T-helper 17 cell (primary cell): ENCODE measurements at regions not wholly inside any gene's neighbourhood (a gene's known extent, or its start where the extent isn't known, plus 50 kb on each side); places are given as distances from the start of the nearest gene placed in this dataset.
"Not testable (repeated sequence)": the region's sequence is repeated elsewhere in the genome, so short reads cannot be mapped to it uniquely, and the experiment has no call there.

Source experiments
- ATAC-seq: fragments of 150-1000 bp; cut with Tn5 transposase; 2 replicates; pipeline ENCODE4 v1.10.0; 2021; ENCODE audit warnings: mild to moderate bottlenecking, moderate library complexity
- DNase-seq, 3 donors: peaks; one replicate each; pipeline versions ENCODE4 v3.0.0 to v3.0.0-alpha.2; 2020 to 2021
- H3K9me3 ChIP-seq: one replicate; pipeline ENCODE4 v1.7.0; 2013; ENCODE audit warnings: low read length, mild to moderate bottlenecking; ENCODE audit not compliant: control insufficient read depth, poor library complexity, severe bottlenecking
- H3K27ac Mint-ChIP-seq: one replicate; pipeline ENCODE4 v1.8.0; 2022; ENCODE audit warnings: mild to moderate bottlenecking, moderate library complexity, mixed read lengths
- H3K27me3 Mint-ChIP-seq: one replicate; pipeline ENCODE4 v1.8.0; 2022; ENCODE audit warnings: mixed read lengths
- H3K36me3 Mint-ChIP-seq: one replicate; pipeline ENCODE4 v1.8.0; 2022; ENCODE audit warnings: low read depth, mixed read lengths
- H3K4me1 Mint-ChIP-seq: one replicate; pipeline ENCODE4 v1.8.0; 2022; ENCODE audit warnings: mild to moderate bottlenecking, mixed read lengths
- H3K4me3 Mint-ChIP-seq: one replicate; pipeline ENCODE4 v1.8.0; 2022; ENCODE audit warnings: mild to moderate bottlenecking, moderate library complexity, mixed read lengths

- Mint-ChIP-seq H3K4me3 (peak overlapping the region; percentile 9), H3K27me3 (no peaks in the 10 kb centered on the region), H3K27ac (no peak overlapping the region), H3K4me1 (no peaks in the 10 kb centered on the region), H3K36me3 (no peaks in the 10 kb centered on the region)
- DNase-seq = no peak
- no peaks in the 10 kb centered on the region for H3K9me3 ChIP-seq
- ATAC-seq = no peak
Measured at GRCh38 chr16:77093999-77094398, 97.0 kb upstream of the MON1B start.

- no peak overlapping the region for H3K4me3 Mint-ChIP-seq
- no peak for DNase-seq
- H3K27me3 Mint-ChIP-seq = peaks cover 4% of the 10 kb centered on the region
- H3K36me3 Mint-ChIP-seq = no peaks in the 10 kb centered on the region
- ATAC-seq = no peak
- peaks cover 2% of the 10 kb centered on the region for H3K4me1 Mint-ChIP-seq
- H3K27ac Mint-ChIP-seq = no peak overlapping the region
- H3K9me3 ChIP-seq = no peaks in the 10 kb centered on the region
Measured at GRCh38 chr16:77111056-77111565, 79.9 kb upstream of the MON1B start.

DNA sequence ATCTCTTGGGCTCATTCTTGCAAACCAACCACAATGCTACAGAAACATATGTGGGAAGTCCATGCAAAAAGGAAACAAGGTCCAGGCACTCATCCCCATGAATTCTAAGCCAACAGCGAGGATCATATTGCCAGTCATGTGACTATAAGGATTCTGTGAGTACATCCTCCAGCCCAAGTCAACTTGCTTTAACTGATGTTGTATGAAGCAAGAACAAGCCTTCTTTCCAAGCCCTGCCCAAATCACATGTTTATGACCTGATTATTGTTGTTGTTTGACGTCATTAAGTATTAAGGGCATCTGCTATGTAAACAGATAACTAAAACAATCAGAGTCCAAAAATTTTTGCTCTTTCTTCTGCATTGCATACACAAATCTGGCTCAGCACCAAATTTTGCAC is 78.2 kb upstream of the MON1B start:
- Mint-ChIP-seq H3K27me3 (peaks cover 3% of the 10 kb centered on the region), H3K27ac (no peak overlapping the region), H3K4me1 (peaks cover 2% of the 10 kb centered on the region), H3K36me3 (no peaks in the 10 kb centered on the region), H3K4me3 (no peak overlapping the region)
- ATAC-seq (no peak), DNase-seq (no peak)
- no peaks in the 10 kb centered on the region for H3K9me3 ChIP-seq

- no peaks in the 10 kb centered on the region for H3K9me3 ChIP-seq
- Mint-ChIP-seq H3K27ac (no peak overlapping the region), H3K36me3 (no peaks in the 10 kb centered on the region), H3K4me3 (no peak overlapping the region), H3K27me3 (peaks cover 9% of the 10 kb centered on the region), H3K4me1 (peaks cover 2% of the 10 kb centered on the region)
- ATAC-seq (no peak), DNase-seq (no peak)
Measured at GRCh38 chr16:77113835-77114234, 77.2 kb upstream of the MON1B start.

DNA sequence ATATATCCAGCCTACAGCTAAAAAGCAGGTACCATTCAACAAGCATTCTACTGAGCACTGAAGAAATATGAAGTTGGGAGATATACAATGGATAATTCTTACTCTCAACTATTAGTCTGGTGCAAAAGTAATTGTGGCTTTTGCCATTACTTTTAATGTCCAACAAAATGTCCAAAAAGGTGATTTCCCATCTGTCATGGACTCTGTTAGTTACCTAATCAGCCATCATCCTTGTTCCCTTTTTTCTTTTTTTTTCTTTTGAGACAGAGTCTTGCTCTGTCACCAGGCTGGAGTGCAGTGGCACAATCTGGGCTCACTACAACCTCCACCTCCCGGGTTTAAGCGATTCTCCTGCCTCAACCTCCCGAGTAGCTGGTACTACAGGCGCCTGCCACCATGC is 76.6 kb upstream of the MON1B start:
- not testable (repeated sequence) for H3K9me3 ChIP-seq, H3K4me1 Mint-ChIP-seq, DNase-seq, H3K36me3 Mint-ChIP-seq, H3K27ac Mint-ChIP-seq, ATAC-seq, H3K4me3 Mint-ChIP-seq
- H3K27me3 Mint-ChIP-seq = peaks cover 11% of the 10 kb centered on the region

- Mint-ChIP-seq H3K27me3 (peaks cover 20% of the 10 kb centered on the region), H3K27ac (no peak overlapping the region), H3K4me3 (no peak overlapping the region), H3K4me1 (peaks cover 2% of the 10 kb centered on the region), H3K36me3 (peaks cover 2% of the 10 kb centered on the region)
- DNase-seq (no peak), ATAC-seq (no peak)
- H3K9me3 ChIP-seq = no peaks in the 10 kb centered on the region
Measured at GRCh38 chr16:77116856-77117255, 74.1 kb upstream of the MON1B start.

DNA sequence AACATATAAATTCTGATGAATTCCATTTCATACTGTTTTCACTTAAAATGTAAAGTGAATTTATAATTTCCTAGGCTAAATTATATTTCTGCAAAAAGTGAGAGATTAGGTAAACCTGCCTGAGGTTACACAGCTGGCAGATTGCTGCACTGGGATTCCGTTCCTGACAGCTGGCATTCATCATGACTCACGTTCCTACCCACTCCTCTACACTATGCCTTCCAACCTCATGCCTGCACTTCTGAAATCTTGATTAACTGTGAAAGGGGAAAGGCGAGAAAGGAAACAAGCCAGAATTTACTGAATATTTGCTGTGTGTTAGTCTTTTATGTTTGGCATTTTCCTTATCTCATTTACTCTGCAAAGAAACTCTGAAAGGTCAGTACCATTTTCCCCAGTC is 73.3 kb upstream of the MON1B start:
- DNase-seq (no peak), ATAC-seq (no peak)
- H3K27ac Mint-ChIP-seq = no peak overlapping the region
- no peak overlapping the region for H3K4me3 Mint-ChIP-seq
- no peaks in the 10 kb centered on the region for H3K4me1 Mint-ChIP-seq
- H3K27me3 Mint-ChIP-seq = peaks cover 27% of the 10 kb centered on the region
- H3K36me3 Mint-ChIP-seq = peaks cover 2% of the 10 kb centered on the region
- H3K9me3 ChIP-seq = no peaks in the 10 kb centered on the region

DNA sequence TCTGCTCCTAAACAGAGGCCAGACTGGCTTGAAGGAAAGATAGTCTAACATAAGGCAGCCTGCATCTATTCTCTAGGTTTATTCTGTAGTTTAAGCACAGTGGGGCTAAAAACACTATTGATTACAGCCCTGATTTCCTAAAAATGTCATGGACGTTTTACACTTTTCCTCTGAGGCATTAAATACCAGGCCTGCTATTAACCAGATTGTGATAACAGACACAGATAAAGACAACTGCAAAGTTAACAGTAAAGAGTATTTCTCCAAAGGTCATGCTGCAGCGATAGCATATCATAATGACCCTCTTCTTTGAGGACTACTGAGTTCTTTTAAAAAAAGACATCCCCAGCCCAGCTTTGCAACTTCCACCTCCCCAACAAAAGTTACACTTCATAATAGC is 59.6 kb upstream of the MON1B start:
- Mint-ChIP-seq H3K36me3 (no peaks in the 10 kb centered on the region), H3K4me3 (no peak overlapping the region), H3K4me1 (no peaks in the 10 kb centered on the region), H3K27ac (no peak overlapping the region), H3K27me3 (peaks cover 12% of the 10 kb centered on the region)
- DNase-seq (no peak), ATAC-seq (no peak)
- H3K9me3 ChIP-seq = no peaks in the 10 kb centered on the region

GRCh38 chr16:77132051-77132618 is 58.9 kb upstream of the MON1B start:
- DNase-seq (no peak), ATAC-seq (no peak)
- no peaks in the 10 kb centered on the region for H3K9me3 ChIP-seq
- no peaks in the 10 kb centered on the region for H3K36me3 Mint-ChIP-seq
- no peaks in the 10 kb centered on the region for H3K4me1 Mint-ChIP-seq
- no peak overlapping the region for H3K4me3 Mint-ChIP-seq
- H3K27ac Mint-ChIP-seq = no peak overlapping the region
- H3K27me3 Mint-ChIP-seq = peaks cover 13% of the 10 kb centered on the region

GRCh38 chr16:77133706-77134105 is 57.3 kb upstream of the MON1B start:
- H3K36me3 Mint-ChIP-seq = no peaks in the 10 kb centered on the region
- no peak overlapping the region for H3K4me3 Mint-ChIP-seq
- DNase-seq = no peak
- H3K27me3 Mint-ChIP-seq = peaks cover 13% of the 10 kb centered on the region
- no peak overlapping the region for H3K27ac Mint-ChIP-seq
- no peaks in the 10 kb centered on the region for H3K9me3 ChIP-seq
- ATAC-seq = no peak
- H3K4me1 Mint-ChIP-seq = no peaks in the 10 kb centered on the region

- peaks cover 22% of the 10 kb centered on the region for H3K27me3 Mint-ChIP-seq
- ATAC-seq (no peak), DNase-seq (no peak)
- no peak overlapping the region for H3K4me3 Mint-ChIP-seq
- no peaks in the 10 kb centered on the region for H3K36me3 Mint-ChIP-seq
- no peaks in the 10 kb centered on the region for H3K4me1 Mint-ChIP-seq
- H3K27ac Mint-ChIP-seq = no peak overlapping the region
- H3K9me3 ChIP-seq = no peaks in the 10 kb centered on the region
Measured at GRCh38 chr16:77137045-77137444, 53.9 kb upstream of the MON1B start.
